Activated CD8-positive, alpha-beta memory T cell treated with anti-CD3 and anti-CD28 coated beads for 4 hours (primary cell): ENCODE measurements at regions not wholly inside any gene's neighbourhood (a gene's known extent, or its start where the extent isn't known, plus 50 kb on each side); places are given as distances from the start of the nearest gene placed in this dataset.
"Not testable (repeated sequence)": the region's sequence is repeated elsewhere in the genome, so short reads cannot be mapped to it uniquely, and the experiment has no call there.

Experiments used
- DNase-seq, 2 donors: peaks; one replicate each; pipeline ENCODE4 v3.0.0-alpha.2; 2020; ENCODE audit warnings: low read depth in 2 of 2

GRCh38 chr6:170063851-170064602 lies 226.9 kb downstream of the DLL1 start:
- no peak for DNase-seq

- DNase-seq, result no peak
Measured at GRCh38 chr6:170063431-170063830, 227.4 kb downstream of the DLL1 start.

- no peak for DNase-seq
Measured at GRCh38 chr6:170062915-170063241, 228.0 kb downstream of the DLL1 start.

- no peak for DNase-seq
Measured at GRCh38 chr6:170062209-170062914, 228.5 kb downstream of the DLL1 start.

- no peak for DNase-seq
Measured at GRCh38 chr6:170058878-170059485, 231.9 kb downstream of the DLL1 start.

GRCh38 chr6:170057961-170058877 lies 232.7 kb downstream of the DLL1 start:
- DNase-seq, result no peak

GRCh38 chr6:170057034-170057734 lies 233.7 kb downstream of the DLL1 start:
- no peak for DNase-seq

GRCh38 chr6:170056278-170056711 lies 234.6 kb downstream of the DLL1 start:
- no peak for DNase-seq

GRCh38 chr6:170055797-170056196 lies 235.1 kb downstream of the DLL1 start:
- not testable (repeated sequence) for DNase-seq

- no peak for DNase-seq
Measured at GRCh38 chr6:170053966-170054661, 236.8 kb downstream of the DLL1 start.

- DNase-seq, result no peak
Measured at GRCh38 chr6:170052991-170053821, 237.7 kb downstream of the DLL1 start.

GRCh38 chr6:170051229-170052172 lies 239.4 kb downstream of the DLL1 start:
- DNase-seq, result no peak

- DNase-seq, result no peak
Measured at GRCh38 chr6:170050591-170051041, 240.3 kb downstream of the DLL1 start.

GRCh38 chr6:170049641-170050561 lies 241.0 kb downstream of the DLL1 start:
- DNase-seq, result no peak

GRCh38 chr6:170048615-170049256 lies 242.1 kb downstream of the DLL1 start:
- no peak for DNase-seq

GRCh38 chr6:170047823-170048222 lies 243.1 kb downstream of the DLL1 start:
- DNase-seq, result no peak
